NB4 (cell line): ENCODE measurements at regions not wholly inside any gene's neighbourhood (a gene's known extent, or its start where the extent isn't known, plus 50 kb on each side); places are given as distances from the start of the nearest gene placed in this dataset.
"Not testable (repeated sequence)": the region's sequence is repeated elsewhere in the genome, so short reads cannot be mapped to it uniquely, and the experiment has no call there.

Source experiments
- DNase-seq: peaks from one replicate; pipeline ENCODE4 v3.0.0; 2010; ENCODE audit warnings: low read depth
- H3K4me3 ChIP-seq: one replicate; pipeline ENCODE4 v1.5.1; 2011; ENCODE audit warnings: mild to moderate bottlenecking, low read depth, low read length, moderate library complexity
- CTCF ChIP-seq: IDR thresholded peaks from one replicate; pipeline ENCODE4 v1.5.1; 2012; ENCODE audit warnings: low read depth, low read length
- MAX ChIP-seq: IDR thresholded peaks from 2 replicates; pipeline ENCODE4 v1.6.1; 2011; ENCODE audit warnings: low read depth, low read length
- MYC ChIP-seq: IDR thresholded peaks from 2 replicates; pipeline ENCODE4 v1.6.1; 2011; ENCODE audit warnings: low read depth, low read length
- POLR2A ChIP-seq: IDR thresholded peaks from 2 replicates; pipeline ENCODE4 v1.6.1; 2011; ENCODE audit warnings: mild to moderate bottlenecking; ENCODE audit not compliant: insufficient read length; ENCODE audit errors: extremely low read depth

GRCh38 chr18:10249270-10249669 is 205.2 kb upstream of the APCDD1 start:
- TF ChIP-seq CTCF (peak; percentile 2), MAX (no peak), MYC (no peak)
- H3K4me3 ChIP-seq = no peak overlapping the region
- DNase-seq = no peak

GRCh38 chr18:10249801-10250200 is 204.6 kb upstream of the APCDD1 start:
- no peak for DNase-seq
- TF ChIP-seq POLR2A = no peak
- no peak for TF ChIP-seq MYC
- no peak for TF ChIP-seq MAX
- no peak for TF ChIP-seq CTCF
- no peak overlapping the region for H3K4me3 ChIP-seq

GRCh38 chr18:10252494-10252893 is 201.9 kb upstream of the APCDD1 start:
- TF ChIP-seq MAX (no peak), POLR2A (no peak), CTCF (no peak), MYC (no peak)
- DNase-seq = no peak
- H3K4me3 ChIP-seq = no peak overlapping the region

GRCh38 chr18:10252952-10253705 is 201.3 kb upstream of the APCDD1 start:
- H3K4me3 ChIP-seq = no peak overlapping the region
- no peak for TF ChIP-seq CTCF
- no peak for TF ChIP-seq POLR2A
- peak; percentile 62 for DNase-seq

GRCh38 chr18:10256276-10256675 is 198.2 kb upstream of the APCDD1 start:
- not testable (repeated sequence) for H3K4me3 ChIP-seq, DNase-seq

GRCh38 chr18:10258836-10259474 is 195.5 kb upstream of the APCDD1 start:
- TF ChIP-seq MYC (no peak), MAX (no peak), POLR2A (no peak), CTCF (no peak)
- H3K4me3 ChIP-seq = no peak overlapping the region

More at GRCh38 chr18:10258836-10259474, 195.5 kb upstream of the APCDD1 start:
- no peak for DNase-seq
